Activated CD8-positive, alpha-beta T cell treated with anti-CD3 and anti-CD28 coated beads, Interleukin-2, amount 10 ng/mL, durations not matched to agents 7 days and 5 days (primary cell): ENCODE measurements at regions not wholly inside any gene's neighbourhood (a gene's known extent, or its start where the extent isn't known, plus 50 kb on each side); places are given as distances from the start of the nearest gene placed in this dataset.

ENCODE experiments used
- ATAC-seq: fragments of 150-1000 bp; cut with Tn5 transposase; one replicate; pipeline ENCODE4 v1.10.0; 2021; ENCODE audit warnings: moderate library complexity
- CTCF ChIA-PET: fragments of 350-600 bp; sonication (Branson Sonifier 250); formaldehyde crosslinking; loops from one replicate; lab custom pipeline; 2021; ENCODE audit warnings: antibody characterized with exemption; lab: Charles Lee
- POLR2A ChIA-PET: fragments of 350-600 bp; sonication (Branson Sonifier 250); formaldehyde crosslinking; loops from one replicate; lab custom pipeline; 2021; ENCODE audit warnings: antibody characterized with exemption; lab: Charles Lee
- DNase-seq: peaks from one replicate; pipeline ENCODE4 v3.0.0-alpha.2; 2020
- H3K27ac Mint-ChIP-seq: one replicate; pipeline ENCODE4 v1.8.0; 2021; ENCODE audit warnings: mild to moderate bottlenecking, mixed read lengths
- H3K27me3 Mint-ChIP-seq: one replicate; pipeline ENCODE4 v1.8.0; 2021; ENCODE audit warnings: low read depth, mixed read lengths
- H3K36me3 Mint-ChIP-seq: one replicate; pipeline ENCODE4 v1.8.0; 2021; ENCODE audit warnings: low read depth, mixed read lengths
- H3K4me1 Mint-ChIP-seq: one replicate; pipeline ENCODE4 v1.8.0; 2021; ENCODE audit warnings: low read depth, mixed read lengths
- H3K4me3 Mint-ChIP-seq: one replicate; pipeline ENCODE4 v1.8.0; 2021; ENCODE audit warnings: mild to moderate bottlenecking, mixed read lengths
- H3K9me3 Mint-ChIP-seq: one replicate; pipeline ENCODE4 v1.8.0; 2022; ENCODE audit warnings: mixed read lengths; ENCODE audit not compliant: insufficient read depth

DNA sequence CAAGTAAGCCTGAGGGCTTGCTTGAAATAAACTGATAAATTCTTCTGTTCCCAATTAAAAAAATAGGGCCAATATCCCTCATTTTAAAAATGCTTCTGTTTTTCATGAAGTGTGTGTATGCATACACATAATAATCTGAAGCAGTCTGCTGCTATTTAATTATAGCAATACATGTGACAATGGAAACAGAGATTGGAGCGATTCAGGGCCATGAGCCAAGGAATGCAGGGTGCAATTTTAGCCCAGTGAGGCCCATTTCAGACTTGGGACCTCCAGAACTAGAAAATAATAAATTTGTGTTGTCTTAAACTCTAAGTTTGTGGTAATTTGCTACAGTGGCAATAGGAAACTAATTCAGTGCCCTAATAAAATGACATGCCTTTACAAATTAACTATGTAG is 264.9 kb downstream of the LTN1 start:
- ATAC-seq = no peak
- Mint-ChIP-seq H3K27me3 (no peaks in the 10 kb centered on the region), H3K27ac (no peak overlapping the region), H3K4me1 (no peaks in the 10 kb centered on the region), H3K4me3 (no peak overlapping the region), H3K36me3 (no peaks in the 10 kb centered on the region), H3K9me3 (no peaks in the 10 kb centered on the region)
- DNase-seq = no peak
- ChIA-PET POLR2A (no interaction called here), CTCF (interaction anchor here (4.3 kb wide), 1 partner anchor 18 kb away, joined by 20 read pairs; no protein-coding TSS in a partner anchor)

DNA sequence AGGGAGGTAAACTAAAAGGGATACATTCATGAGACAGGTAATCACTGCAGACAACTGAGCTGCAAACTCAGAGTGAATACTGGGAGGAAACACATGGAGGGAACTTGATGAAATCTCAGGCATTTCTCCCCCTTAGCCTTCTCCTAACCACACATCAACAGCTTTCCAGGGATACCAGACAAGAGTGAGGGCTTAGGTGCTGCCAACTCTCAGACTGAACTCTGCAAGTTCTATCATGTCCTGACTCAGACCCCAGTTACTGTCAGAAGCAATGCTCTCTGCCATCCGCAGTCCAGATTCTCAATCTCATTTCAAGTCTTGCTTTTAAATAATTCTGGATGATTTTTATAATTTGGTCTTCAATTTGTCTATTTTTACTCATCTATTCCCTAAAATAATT is 267.3 kb downstream of the LTN1 start:
- no peak overlapping the region for H3K27ac Mint-ChIP-seq
- POLR2A ChIA-PET = no interaction called here

GRCh38 chr21:28723646-28724045 is 269.0 kb downstream of the LTN1 start:
- ATAC-seq = no peak

More for the DNA sequence above, 267.3 kb downstream of the LTN1 start:
- H3K27me3 Mint-ChIP-seq = no peaks in the 10 kb centered on the region
- H3K9me3 Mint-ChIP-seq = no peaks in the 10 kb centered on the region
- DNase-seq (no peak), ATAC-seq (no peak)
- CTCF ChIA-PET = no interaction called here
- no peaks in the 10 kb centered on the region for H3K36me3 Mint-ChIP-seq
- H3K4me1 Mint-ChIP-seq = no peaks in the 10 kb centered on the region
- H3K4me3 Mint-ChIP-seq = no peak overlapping the region

DNA sequence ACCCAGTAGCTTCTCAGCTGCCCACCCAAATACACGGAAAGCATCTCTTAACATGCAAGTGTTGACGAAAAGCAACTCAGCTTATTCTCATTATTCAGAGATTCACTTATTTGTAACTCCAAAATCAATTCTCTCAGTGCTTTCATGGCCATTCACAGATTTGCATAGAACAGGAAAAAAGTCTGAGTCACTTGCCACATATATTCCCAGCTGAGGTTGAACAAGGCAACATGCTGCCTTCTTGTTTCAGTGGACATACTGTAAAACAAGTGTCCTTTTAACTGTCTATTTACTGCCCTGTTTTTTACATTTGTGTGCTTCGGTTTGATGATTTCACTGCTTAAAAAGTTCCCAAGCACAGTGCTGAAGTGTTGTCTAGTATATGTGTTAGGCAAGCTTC is 273.0 kb downstream of the LTN1 start:
- Mint-ChIP-seq H3K9me3 (peaks cover 8% of the 10 kb centered on the region), H3K36me3 (no peaks in the 10 kb centered on the region), H3K4me3 (no peak overlapping the region), H3K27ac (no peak overlapping the region), H3K27me3 (no peaks in the 10 kb centered on the region), H3K4me1 (peaks cover 11% of the 10 kb centered on the region)
- DNase-seq (no peak), ATAC-seq (no peak)
- POLR2A ChIA-PET = no interaction called here
- CTCF ChIA-PET = no interaction called here

More at GRCh38 chr21:28723646-28724045, 269.0 kb downstream of the LTN1 start:
- no peaks in the 10 kb centered on the region for H3K4me1 Mint-ChIP-seq
- H3K27ac Mint-ChIP-seq = no peak overlapping the region
- CTCF ChIA-PET = no interaction called here
- no peaks in the 10 kb centered on the region for H3K9me3 Mint-ChIP-seq
- POLR2A ChIA-PET = no interaction called here
- H3K36me3 Mint-ChIP-seq = no peaks in the 10 kb centered on the region
- no peak overlapping the region for H3K4me3 Mint-ChIP-seq
- DNase-seq = no peak
- H3K27me3 Mint-ChIP-seq = no peaks in the 10 kb centered on the region

DNA sequence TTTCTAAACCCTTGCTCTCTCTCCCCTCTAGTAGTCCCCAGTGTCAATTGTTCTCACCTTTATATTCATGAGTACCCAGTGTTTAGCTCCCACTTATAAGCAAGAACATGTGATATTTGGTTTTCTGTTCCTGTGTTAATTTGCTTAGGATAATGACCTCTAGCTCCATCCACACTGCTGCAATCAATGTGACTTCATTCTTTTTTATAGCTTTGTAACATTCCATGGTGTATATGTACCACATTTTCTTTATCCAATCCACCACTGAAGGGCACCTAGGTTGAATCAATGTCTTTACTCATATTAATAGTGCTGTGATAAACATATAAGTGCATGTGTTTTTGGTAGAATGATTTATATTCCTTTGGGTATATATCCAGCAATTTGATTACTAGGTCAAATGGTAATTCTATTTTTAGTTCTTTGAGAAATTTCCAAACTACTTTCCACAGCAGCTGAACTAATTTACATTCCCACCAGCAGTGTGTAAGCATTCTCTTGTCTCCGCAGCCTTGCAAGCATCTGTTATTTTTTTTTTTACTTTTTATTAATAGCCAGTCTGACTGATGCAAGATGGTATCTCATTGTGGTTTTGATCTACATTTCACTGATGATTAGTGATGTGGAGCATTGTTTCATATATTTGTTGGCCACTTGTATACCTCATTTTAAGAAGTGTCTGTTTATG is 277.8 kb downstream of the LTN1 start:
- peaks cover 11% of the 10 kb centered on the region for H3K4me1 Mint-ChIP-seq
- no peak overlapping the region for H3K4me3 Mint-ChIP-seq
- CTCF ChIA-PET = no interaction called here
- no peak overlapping the region for H3K27ac Mint-ChIP-seq
- peaks cover 8% of the 10 kb centered on the region for H3K9me3 Mint-ChIP-seq
- H3K36me3 Mint-ChIP-seq = no peaks in the 10 kb centered on the region
- POLR2A ChIA-PET = no interaction called here
- no peaks in the 10 kb centered on the region for H3K27me3 Mint-ChIP-seq
- ATAC-seq = no peak
- DNase-seq = no peak

- Mint-ChIP-seq H3K36me3 (no peaks in the 10 kb centered on the region), H3K27me3 (no peaks in the 10 kb centered on the region), H3K9me3 (no peaks in the 10 kb centered on the region), H3K4me3 (no peak overlapping the region), H3K27ac (no peak overlapping the region), H3K4me1 (peaks cover 4% of the 10 kb centered on the region)
- ATAC-seq = no peak
- ChIA-PET POLR2A (no interaction called here), CTCF (interaction anchor here (1.1 kb wide), 1 partner anchor 8 kb away, joined by 3 read pairs; no protein-coding TSS in a partner anchor)
- no peak for DNase-seq
Measured at GRCh38 chr21:28712411-28712810, 280.3 kb downstream of the LTN1 start.

- H3K9me3 Mint-ChIP-seq = peaks cover 7% of the 10 kb centered on the region
- ChIA-PET POLR2A (no interaction called here), CTCF (no interaction called here)
- H3K4me1 Mint-ChIP-seq = no peaks in the 10 kb centered on the region
- H3K4me3 Mint-ChIP-seq = no peak overlapping the region
- no peaks in the 10 kb centered on the region for H3K36me3 Mint-ChIP-seq
- H3K27ac Mint-ChIP-seq = no peak overlapping the region
- DNase-seq = no peak
- H3K27me3 Mint-ChIP-seq = no peaks in the 10 kb centered on the region
- ATAC-seq = no peak
Measured at GRCh38 chr21:28705616-28706015, 287.1 kb downstream of the LTN1 start.

- no peak for DNase-seq
- Mint-ChIP-seq H3K27ac (no peak overlapping the region), H3K4me1 (no peaks in the 10 kb centered on the region), H3K36me3 (no peaks in the 10 kb centered on the region), H3K27me3 (no peaks in the 10 kb centered on the region), H3K9me3 (peaks cover 7% of the 10 kb centered on the region), H3K4me3 (no peak overlapping the region)
- POLR2A ChIA-PET = no interaction called here
- CTCF ChIA-PET = interaction anchor here (1.4 kb wide), 1 partner anchor 14 kb away, joined by 3 read pairs; no protein-coding TSS in a partner anchor
- no peak for ATAC-seq
Measured at GRCh38 chr21:28704746-28705145, 287.9 kb downstream of the LTN1 start.

DNA sequence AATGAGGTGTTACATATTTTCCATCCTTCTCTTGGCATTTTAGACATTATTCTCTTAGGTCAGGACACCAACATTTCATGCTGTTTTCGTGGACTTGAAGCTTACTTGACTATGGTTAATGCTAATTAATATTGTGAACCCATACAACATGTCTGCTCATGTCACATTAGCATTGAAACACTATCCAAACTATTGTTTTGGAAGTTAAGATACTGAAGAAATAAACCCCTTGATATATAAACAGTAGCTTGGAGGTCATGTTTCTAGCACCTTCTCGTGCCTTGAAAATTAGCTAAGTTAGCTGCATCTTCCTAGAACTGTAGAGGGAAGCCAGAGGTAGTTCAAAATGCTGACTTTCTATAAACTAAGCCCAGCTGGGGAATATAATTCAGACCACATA is 288.8 kb downstream of the LTN1 start:
- Mint-ChIP-seq H3K4me3 (no peak overlapping the region), H3K4me1 (no peaks in the 10 kb centered on the region), H3K27ac (no peak overlapping the region), H3K36me3 (no peaks in the 10 kb centered on the region), H3K27me3 (no peaks in the 10 kb centered on the region), H3K9me3 (peaks cover 7% of the 10 kb centered on the region)
- ATAC-seq (no peak), DNase-seq (no peak)
- ChIA-PET POLR2A (no interaction called here), CTCF (interaction anchor here (0.8 to 1.4 kb wide), 3 partner anchors 9 to 41 kb away, joined by 3 read pairs; no protein-coding TSS in a partner anchor)

DNA sequence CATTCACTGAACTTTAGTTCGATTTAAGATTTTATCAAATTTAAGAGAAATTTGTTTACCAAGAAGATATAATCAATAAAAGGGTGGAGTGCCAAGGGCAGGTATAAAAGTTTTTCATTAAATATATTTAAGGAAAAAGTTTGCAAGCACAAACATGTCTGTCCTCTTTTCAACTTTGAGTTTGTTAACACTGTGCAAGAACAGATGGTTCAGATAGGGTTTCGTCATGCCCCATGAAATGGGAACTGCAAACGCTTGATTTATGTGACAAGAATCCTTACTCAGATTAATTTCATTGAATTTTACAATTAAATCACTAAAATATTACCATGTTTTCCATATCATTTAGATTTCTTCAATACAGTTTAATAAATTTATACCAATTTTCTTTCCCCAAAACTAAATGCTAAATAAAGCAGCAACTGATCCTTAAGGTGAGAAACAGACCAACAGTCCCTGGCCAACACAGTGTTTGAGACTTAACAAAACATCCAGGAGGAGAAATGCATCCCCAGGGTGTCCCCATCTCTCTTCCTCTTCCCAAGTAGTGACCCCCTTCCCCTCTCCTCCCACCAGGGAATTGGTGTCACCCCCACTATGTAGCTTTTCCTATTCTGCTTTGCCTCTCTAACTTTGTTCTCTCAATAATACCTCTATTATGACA is 292.9 kb downstream of the LTN1 start:
- H3K27me3 Mint-ChIP-seq = no peaks in the 10 kb centered on the region
- H3K9me3 Mint-ChIP-seq = peaks cover 7% of the 10 kb centered on the region
- ChIA-PET POLR2A (no interaction called here), CTCF (interaction anchor here (1.3 kb wide), 2 partner anchors 45 to 182 kb away, joined by 3 to 4 read pairs; no protein-coding TSS in a partner anchor)
- DNase-seq = no peak
- H3K36me3 Mint-ChIP-seq = no peaks in the 10 kb centered on the region
- H3K27ac Mint-ChIP-seq = no peak overlapping the region
- no peak for ATAC-seq
- H3K4me1 Mint-ChIP-seq = no peaks in the 10 kb centered on the region
- H3K4me3 Mint-ChIP-seq = no peak overlapping the region

DNA sequence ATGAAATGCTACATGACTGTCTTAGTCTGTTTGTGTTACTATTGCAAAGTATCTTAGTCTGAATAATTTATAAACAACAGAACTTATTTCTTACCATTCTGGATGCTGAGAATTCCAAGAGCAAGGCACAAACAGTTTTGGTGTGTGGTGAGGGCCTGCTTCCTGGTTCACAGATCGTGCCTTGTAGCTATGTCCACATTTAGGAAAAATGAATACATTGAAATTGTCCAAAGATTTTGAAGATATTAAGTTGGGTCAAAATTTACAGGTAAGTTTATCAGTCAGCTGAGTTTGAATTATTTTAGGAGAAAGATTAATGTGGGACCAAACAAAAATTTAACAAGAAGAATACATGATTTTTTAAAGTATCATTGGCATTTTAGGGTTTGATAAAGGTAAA is 293.5 kb downstream of the LTN1 start:
- CTCF ChIA-PET = no interaction called here
- Mint-ChIP-seq H3K9me3 (peaks cover 7% of the 10 kb centered on the region), H3K4me3 (no peak overlapping the region), H3K36me3 (no peaks in the 10 kb centered on the region), H3K27ac (no peak overlapping the region), H3K27me3 (no peaks in the 10 kb centered on the region), H3K4me1 (no peaks in the 10 kb centered on the region)
- POLR2A ChIA-PET = no interaction called here
- ATAC-seq (no peak), DNase-seq (no peak)

- POLR2A ChIA-PET = no interaction called here
- Mint-ChIP-seq H3K36me3 (no peaks in the 10 kb centered on the region), H3K27me3 (no peaks in the 10 kb centered on the region), H3K4me3 (no peak overlapping the region), H3K4me1 (no peaks in the 10 kb centered on the region), H3K9me3 (peaks cover 1% of the 10 kb centered on the region), H3K27ac (no peak overlapping the region)
- DNase-seq = no peak
- CTCF ChIA-PET = no interaction called here
- no peak for ATAC-seq
Measured at GRCh38 chr21:28696844-28697410, 295.8 kb downstream of the LTN1 start.
